HEK293T (cell line): ENCODE measurements at regions not wholly inside any gene's neighbourhood (a gene's known extent, or its start where the extent isn't known, plus 50 kb on each side); places are given as distances from the start of the nearest gene placed in this dataset.

Experiments used
- ELF4 ChIP-seq: fragments of 450-650 bp; IDR thresholded peaks from 2 replicates; pipeline ENCODE4 v1.6.1; 2017; ENCODE audit warnings: antibody characterized with exemption
- FOXA1 ChIP-seq: fragments of 450-650 bp; IDR thresholded peaks from 2 replicates; pipeline ENCODE4 v1.6.1; 2016; ENCODE audit warnings: mild to moderate bottlenecking
- FOXM1 ChIP-seq: fragments of 450-650 bp; IDR thresholded peaks from 2 replicates; pipeline ENCODE4 v1.6.1; 2017; ENCODE audit warnings: mild to moderate bottlenecking, borderline replicate concordance
- PKNOX1 ChIP-seq: fragments of 450-650 bp; IDR thresholded peaks from 2 replicates; pipeline ENCODE4 v1.6.1; 2016
- SP1 ChIP-seq: fragments of 450-650 bp; IDR thresholded peaks from 2 replicates; pipeline ENCODE4 v1.6.1; 2017
- ZNF384 ChIP-seq: fragments of 450-650 bp; IDR thresholded peaks from 2 replicates; pipeline ENCODE4 v1.6.1; 2016

- TF ChIP-seq ELF4 (no peak), FOXA1 (no peak), ZNF384 (no peak), FOXM1 (no peak), PKNOX1 (no peak), SP1 (no peak)
Measured at GRCh38 chr12:116370886-116371580, 93.5 kb upstream of the MED13L start.
